Caco-2 (cell line): ENCODE measurements at regions not wholly inside any gene's neighbourhood (a gene's known extent, or its start where the extent isn't known, plus 50 kb on each side); places are given as distances from the start of the nearest gene placed in this dataset.

Experiments
- BruUV-seq: library from RNA; stranded (reverse); fragments of 400-500 nt; replicated peaks from 2 replicates; lab custom pipeline; 2021; lab: Mats Ljungman, UMichigan
- CTCF ChIA-PET: fragments of 300-600 bp; sonication (Branson Sonifier 250); formaldehyde crosslinking; loops from one replicate; lab custom pipeline; 2022; ENCODE audit warnings: antibody characterized with exemption; lab: Charles Lee
- POLR2A ChIA-PET: fragments of 300-600 bp; sonication (Branson Sonifier 250); formaldehyde crosslinking; loops from one replicate; lab custom pipeline; 2022; ENCODE audit warnings: antibody characterized with exemption; lab: Charles Lee
- DNase-seq, 2 experiments: peaks; one replicate each; pipeline versions ENCODE4 v3.0.0 to v3.0.0-alpha.2; 2020 to 2022
- H3K27me3 ChIP-seq: replicated peaks from 2 replicates; pipeline ENCODE4 v1.6.0; 2011; ENCODE audit warnings: low read length; ENCODE audit not compliant: control insufficient read depth, insufficient read depth
- H3K36me3 ChIP-seq: 2 replicates; pipeline ENCODE4 v1.5.1; 2011; ENCODE audit warnings: low read length; ENCODE audit not compliant: control insufficient read depth, insufficient read depth
- H3K4me1 ChIP-seq: fragments of 250-450 bp; sonication (Bioruptor Pico); 2 replicates; pipeline ENCODE4 v1.5.1; 2020; ENCODE audit warnings: mild to moderate bottlenecking
- H3K4me3 ChIP-seq: 2 replicates; pipeline ENCODE4 v1.5.1; 2011; ENCODE audit warnings: low read depth, mild to moderate bottlenecking, control low read depth, low read length
- H3K9me3 ChIP-seq: fragments of 250-450 bp; sonication (Bioruptor Pico); 2 replicates; pipeline ENCODE4 v1.5.1; 2020; ENCODE audit warnings: mild to moderate bottlenecking, moderate library complexity
- H3K27ac Mint-ChIP-seq: one replicate; pipeline ENCODE4 v1.8.0; 2022; ENCODE audit warnings: mixed read lengths; ENCODE audit not compliant: unreplicated experiment
- H3K27me3 Mint-ChIP-seq: one replicate; pipeline ENCODE4 v1.8.0; 2022; ENCODE audit warnings: mixed read lengths; ENCODE audit not compliant: insufficient read depth, unreplicated experiment
- H3K36me3 Mint-ChIP-seq: one replicate; pipeline ENCODE4 v1.8.0; 2022; ENCODE audit warnings: mild to moderate bottlenecking, mixed read lengths; ENCODE audit not compliant: insufficient read depth, unreplicated experiment
- H3K4me1 Mint-ChIP-seq: one replicate; pipeline ENCODE4 v1.8.0; 2022; ENCODE audit warnings: low read depth, mixed read lengths; ENCODE audit not compliant: unreplicated experiment
- H3K4me3 Mint-ChIP-seq: one replicate; pipeline ENCODE4 v1.8.0; 2022; ENCODE audit warnings: mild to moderate bottlenecking, moderate library complexity, mixed read lengths; ENCODE audit not compliant: unreplicated experiment
- H3K9me3 Mint-ChIP-seq: one replicate; pipeline ENCODE4 v1.8.0; 2022; ENCODE audit warnings: mixed read lengths; ENCODE audit not compliant: unreplicated experiment
- intact Hi-C: fragments of 100-400 bp; cut with micrococcal nuclease; formaldehyde crosslinking; loops from one replicate; pipeline ENCODE4 v1.10.0; 2022; ENCODE audit not compliant: unreplicated experiment
- TF ChIP-seq, protein P1 (sequence below), 2 experiments: fragments of 200-600 bp in 1 of 2; IDR thresholded peaks; 1 replicate in 1 of 2; 2 replicates in 1 of 2; pipeline versions ENCODE4 v1.5.1 to v1.8.0; 2011 to 2022; ENCODE audit warnings: antibody characterized with exemption in 1 of 2, control low read depth in 1 of 2, inconsistent platforms in 1 of 2, low read depth in 1 of 2, low read length in 1 of 2, mild to moderate bottlenecking in 1 of 2, moderate library complexity in 1 of 2; ENCODE audit not compliant: insufficient read depth in 1 of 2, severe bottlenecking in 1 of 2, unreplicated experiment in 1 of 2

DNA sequence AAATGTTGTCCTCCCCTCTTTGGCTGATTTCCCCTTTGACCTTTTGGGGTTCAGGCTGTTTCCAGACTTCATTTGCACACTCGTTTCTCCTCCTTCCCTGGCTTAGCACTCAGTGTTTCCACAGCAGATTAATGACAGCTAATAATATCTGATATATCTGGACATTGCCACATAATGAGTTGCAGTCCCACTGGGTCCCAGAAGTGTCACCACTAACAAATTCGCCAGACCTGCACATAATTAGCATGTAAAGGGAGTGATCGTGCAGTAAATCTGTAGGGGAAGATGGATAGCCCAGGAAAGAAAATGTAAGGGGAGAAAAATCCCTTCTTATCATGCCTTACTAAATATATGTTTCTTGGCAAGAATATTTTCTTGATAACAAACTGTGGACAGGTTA lies 922.1 kb downstream of the TFAP2A start:
- DNase-seq, result no peak
- Mint-ChIP-seq H3K27ac (no peak overlapping the region), H3K4me3 (no peak overlapping the region), H3K9me3 (peaks cover 11% of the 10 kb centered on the region), H3K36me3 (no peaks in the 10 kb centered on the region), H3K27me3 (no peaks in the 10 kb centered on the region), H3K4me1 (no peaks in the 10 kb centered on the region)
- Histone ChIP-seq H3K4me3 (no peak overlapping the region), H3K36me3 (no peaks in the 10 kb centered on the region), H3K27me3 (no peaks in the 10 kb centered on the region), H3K9me3 (no peaks in the 10 kb centered on the region), H3K4me1 (no peaks in the 10 kb centered on the region)
- intact Hi-C loops, result no loop called here
- BruUV-seq, result no TSS peak
- POLR2A ChIA-PET, result no interaction called here
- CTCF ChIA-PET, result no interaction called here
- TF ChIP-seq, protein P1, sequence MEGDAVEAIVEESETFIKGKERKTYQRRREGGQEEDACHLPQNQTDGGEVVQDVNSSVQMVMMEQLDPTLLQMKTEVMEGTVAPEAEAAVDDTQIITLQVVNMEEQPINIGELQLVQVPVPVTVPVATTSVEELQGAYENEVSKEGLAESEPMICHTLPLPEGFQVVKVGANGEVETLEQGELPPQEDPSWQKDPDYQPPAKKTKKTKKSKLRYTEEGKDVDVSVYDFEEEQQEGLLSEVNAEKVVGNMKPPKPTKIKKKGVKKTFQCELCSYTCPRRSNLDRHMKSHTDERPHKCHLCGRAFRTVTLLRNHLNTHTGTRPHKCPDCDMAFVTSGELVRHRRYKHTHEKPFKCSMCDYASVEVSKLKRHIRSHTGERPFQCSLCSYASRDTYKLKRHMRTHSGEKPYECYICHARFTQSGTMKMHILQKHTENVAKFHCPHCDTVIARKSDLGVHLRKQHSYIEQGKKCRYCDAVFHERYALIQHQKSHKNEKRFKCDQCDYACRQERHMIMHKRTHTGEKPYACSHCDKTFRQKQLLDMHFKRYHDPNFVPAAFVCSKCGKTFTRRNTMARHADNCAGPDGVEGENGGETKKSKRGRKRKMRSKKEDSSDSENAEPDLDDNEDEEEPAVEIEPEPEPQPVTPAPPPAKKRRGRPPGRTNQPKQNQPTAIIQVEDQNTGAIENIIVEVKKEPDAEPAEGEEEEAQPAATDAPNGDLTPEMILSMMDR (IDR thresholded peaks at IDR 0.05; ENCODE audit: insufficient read depth in 1 of 2, low read depth in 1 of 2, low read length in 1 of 2, severe bottlenecking in 1 of 2, unreplicated experiment in 1 of 2), result no peak

GRCh38 chr6:9487128-9487527 lies 927.7 kb downstream of the TFAP2A start:
- ChIA-PET CTCF (no interaction called here), POLR2A (no interaction called here)
- H3K9me3 Mint-ChIP-seq, result no peaks in the 10 kb centered on the region

GRCh38 chr6:9485992-9486391 lies 928.9 kb downstream of the TFAP2A start:
- Histone ChIP-seq H3K27me3 (no peaks in the 10 kb centered on the region), H3K9me3 (no peaks in the 10 kb centered on the region), H3K4me1 (no peaks in the 10 kb centered on the region), H3K36me3 (no peaks in the 10 kb centered on the region), H3K4me3 (no peak overlapping the region)
- TF ChIP-seq, protein P1 (IDR thresholded peaks at IDR 0.05; ENCODE audit: insufficient read depth in 1 of 2, low read depth in 1 of 2, low read length in 1 of 2, severe bottlenecking in 1 of 2, unreplicated experiment in 1 of 2), result no peak
- ChIA-PET CTCF (no interaction called here), POLR2A (no interaction called here)
- H3K9me3 Mint-ChIP-seq, result no peaks in the 10 kb centered on the region
- no peak overlapping the region for H3K4me3 Mint-ChIP-seq
- H3K4me1 Mint-ChIP-seq, result peaks cover 7% of the 10 kb centered on the region
- no peaks in the 10 kb centered on the region for H3K27me3 Mint-ChIP-seq
- H3K27ac Mint-ChIP-seq, result no peak overlapping the region
- no peak for DNase-seq
- intact Hi-C loops, result no loop called here
- BruUV-seq, result no TSS peak
- no peaks in the 10 kb centered on the region for H3K36me3 Mint-ChIP-seq

More at GRCh38 chr6:9487128-9487527, 927.7 kb downstream of the TFAP2A start:
- intact Hi-C loops, result no loop called here
- Mint-ChIP-seq H3K27ac (no peak overlapping the region), H3K4me3 (no peak overlapping the region), H3K27me3 (no peaks in the 10 kb centered on the region), H3K36me3 (no peaks in the 10 kb centered on the region), H3K4me1 (peaks cover under 1% of the 10 kb centered on the region)
- Histone ChIP-seq H3K27me3 (no peaks in the 10 kb centered on the region), H3K36me3 (no peaks in the 10 kb centered on the region), H3K4me1 (no peaks in the 10 kb centered on the region), H3K9me3 (no peaks in the 10 kb centered on the region), H3K4me3 (no peak overlapping the region)
- no TSS peak for BruUV-seq
- DNase-seq, result no peak
- TF ChIP-seq, protein P1 (IDR thresholded peaks at IDR 0.05; ENCODE audit: insufficient read depth in 1 of 2, low read depth in 1 of 2, low read length in 1 of 2, severe bottlenecking in 1 of 2, unreplicated experiment in 1 of 2), result no peak
